GM18519 (cell line): ENCODE measurements at regions not wholly inside any gene's neighbourhood (a gene's known extent, or its start where the extent isn't known, plus 50 kb on each side); places are given as distances from the start of the nearest gene placed in this dataset.
"Not testable (repeated sequence)": the region's sequence is repeated elsewhere in the genome, so short reads cannot be mapped to it uniquely, and the experiment has no call there.

Experiments
- ATAC-seq: cut with Tn5 transposase; IDR thresholded peaks from one replicate; pipeline ENCODE4 v1.9.1; 2021; ENCODE audit warnings: mild to moderate bottlenecking, moderate library complexity; ENCODE audit not compliant: unreplicated experiment, low FRiP score

- not testable (repeated sequence) for ATAC-seq
Measured at GRCh38 chr6:122280105-122281021, 119.1 kb upstream of the HSF2 start.

GRCh38 chr6:122283884-122284283, 115.6 kb upstream of the HSF2 start:
- no peak for ATAC-seq

- no peak for ATAC-seq
Measured at GRCh38 chr6:122284848-122285247, 114.6 kb upstream of the HSF2 start.

- no peak for ATAC-seq
Measured at GRCh38 chr6:122285292-122285913, 114.0 kb upstream of the HSF2 start.

- no peak for ATAC-seq
Measured at GRCh38 chr6:122286512-122286911, 112.9 kb upstream of the HSF2 start.

- no peak for ATAC-seq
Measured at GRCh38 chr6:122289762-122290539, 109.5 kb upstream of the HSF2 start.

GRCh38 chr6:122297010-122297409, 102.4 kb upstream of the HSF2 start:
- no peak for ATAC-seq

GRCh38 chr6:122302067-122302466, 97.4 kb upstream of the HSF2 start:
- no peak for ATAC-seq

- no peak for ATAC-seq
Measured at GRCh38 chr6:122307577-122307976, 91.9 kb upstream of the HSF2 start.

- no peak for ATAC-seq
Measured at GRCh38 chr6:122308074-122308473, 91.4 kb upstream of the HSF2 start.

GRCh38 chr6:122315842-122316241, 83.6 kb upstream of the HSF2 start:
- ATAC-seq, result no peak

- ATAC-seq, result no peak
Measured at GRCh38 chr6:122322824-122323223, 76.6 kb upstream of the HSF2 start.

- ATAC-seq, result no peak
Measured at GRCh38 chr6:122323361-122323760, 76.1 kb upstream of the HSF2 start.

GRCh38 chr6:122330315-122330714, 69.1 kb upstream of the HSF2 start:
- no peak for ATAC-seq

- no peak for ATAC-seq
Measured at GRCh38 chr6:122337645-122338044, 61.8 kb upstream of the HSF2 start.

- no peak for ATAC-seq
Measured at GRCh38 chr6:122339661-122340060, 59.8 kb upstream of the HSF2 start.

- no peak for ATAC-seq
Measured at GRCh38 chr6:122347280-122347679, 52.2 kb upstream of the HSF2 start.

GRCh38 chr6:122347751-122348150, 51.7 kb upstream of the HSF2 start:
- no peak for ATAC-seq
